MM.1S (cell line): ENCODE measurements at regions not wholly inside any gene's neighbourhood (a gene's known extent, or its start where the extent isn't known, plus 50 kb on each side); places are given as distances from the start of the nearest gene placed in this dataset.

Experiments
- DNase-seq: peaks from one replicate; pipeline ENCODE4 v3.0.0-alpha.2; 2015
- H2AFZ ChIP-seq: fragments of 300-600 bp; sonication (generic); 2 replicates; pipeline ENCODE4 v1.6.0; 2016; ENCODE audit warnings: antibody characterized with exemption, low read length
- H3F3A ChIP-seq: fragments of 300-600 bp; sonication (generic); 2 replicates; pipeline ENCODE4 v1.6.1; 2016; ENCODE audit warnings: mild to moderate bottlenecking, antibody characterized with exemption, low read length, moderate library complexity, mixed read lengths; ENCODE audit not compliant: insufficient read depth
- H3K27ac ChIP-seq: fragments of 300-600 bp; sonication (generic); 2 replicates; pipeline ENCODE4 v1.5.1; 2016; ENCODE audit warnings: mild to moderate bottlenecking, low read length
- H3K27me3 ChIP-seq: fragments of 300-600 bp; sonication (generic); replicated peaks from 2 replicates; pipeline ENCODE4 v1.6.0; 2016; ENCODE audit warnings: low read length; ENCODE audit not compliant: insufficient read depth
- H3K36me3 ChIP-seq: fragments of 300-600 bp; sonication (generic); replicated peaks from 2 replicates; pipeline ENCODE4 v1.6.1; 2016; ENCODE audit warnings: mild to moderate bottlenecking, low read length, mixed read lengths; ENCODE audit not compliant: insufficient read depth
- H3K4me1 ChIP-seq: fragments of 300-600 bp; sonication (generic); 2 replicates; pipeline ENCODE4 v1.6.1; 2016; ENCODE audit warnings: low read length, mixed read lengths
- H3K4me2 ChIP-seq: fragments of 300-600 bp; sonication (generic); 2 replicates; pipeline ENCODE4 v1.6.0; 2016; ENCODE audit warnings: low read depth, low read length
- H3K4me3 ChIP-seq: fragments of 300-600 bp; sonication (generic); 2 replicates; pipeline ENCODE4 v1.5.1; 2016; ENCODE audit warnings: low read length, mixed read lengths
- H3K79me2 ChIP-seq: fragments of 300-600 bp; sonication (generic); 2 replicates; pipeline ENCODE4 v1.6.1; 2016; ENCODE audit warnings: mixed run types, low read length, mixed read lengths
- H3K9ac ChIP-seq: fragments of 300-600 bp; sonication (generic); 2 replicates; pipeline ENCODE4 v1.6.1; 2016; ENCODE audit warnings: low read length, mixed read lengths
- H3K9me2 ChIP-seq: fragments of 300-600 bp; sonication (generic); replicated peaks from 2 replicates; pipeline ENCODE4 v1.6.1; 2016; ENCODE audit warnings: mild to moderate bottlenecking, low read length, mixed read lengths; ENCODE audit not compliant: insufficient read depth
- H3K9me3 ChIP-seq: fragments of 300-600 bp; sonication (generic); replicated peaks from 2 replicates; pipeline ENCODE4 v1.6.1; 2016; ENCODE audit warnings: mild to moderate bottlenecking, low read length, mixed read lengths; ENCODE audit not compliant: insufficient read depth
- H4K20me1 ChIP-seq: fragments of 300-600 bp; sonication (generic); 2 replicates; pipeline ENCODE4 v1.6.1; 2016; ENCODE audit warnings: mild to moderate bottlenecking, low read length, moderate library complexity, mixed read lengths; ENCODE audit not compliant: insufficient read depth
- CTCF ChIP-seq: fragments of 300-600 bp; sonication (generic); IDR thresholded peaks from 2 replicates; pipeline ENCODE4 v1.5.1; 2016; ENCODE audit warnings: antibody characterized with exemption, low read length, mixed read lengths
- EZH2 ChIP-seq: fragments of 300-600 bp; sonication (generic); optimal IDR thresholded peaks from 2 replicates; pipeline ENCODE3; 2017; ENCODE audit warnings: low read depth, mild to moderate bottlenecking, antibody characterized with exemption, low read length, mixed read lengths
- EZH2phosphoT487 ChIP-seq: fragments of 300-600 bp; sonication (generic); IDR thresholded peaks from 2 replicates; pipeline ENCODE4 v1.6.1; 2018; ENCODE audit warnings: antibody characterized with exemption, low read length

DNA sequence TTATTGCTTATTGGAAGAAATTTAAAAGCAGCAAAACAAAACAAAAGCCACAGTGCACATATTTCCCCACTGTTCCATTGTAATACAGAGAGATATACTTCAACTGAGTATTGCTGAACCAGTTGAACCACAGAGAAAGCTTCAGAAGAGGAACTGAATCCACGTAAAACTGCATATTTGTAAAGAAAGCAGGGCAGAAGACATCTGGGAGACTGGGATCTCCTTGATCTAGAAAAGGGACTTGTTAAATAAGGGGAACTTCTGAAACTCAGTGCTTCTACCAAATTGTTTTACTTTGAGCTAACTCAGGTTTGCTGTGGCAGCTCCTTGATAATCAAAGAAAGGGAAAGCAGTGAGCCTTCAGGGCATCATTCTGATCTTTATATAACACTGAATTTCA is 411.1 kb upstream of the MDGA2 start:
- DNase-seq, result no peak

GRCh38 chr14:48075487-48075886 is 400.1 kb upstream of the MDGA2 start:
- no peaks in the 10 kb centered on the region for H3K9me3 ChIP-seq
- no peak overlapping the region for H3K4me2 ChIP-seq
- H3K27ac ChIP-seq, result no peak overlapping the region
- no peaks in the 10 kb centered on the region for H3K27me3 ChIP-seq
- no peaks in the 10 kb centered on the region for H3F3A ChIP-seq
- H4K20me1 ChIP-seq, result no peaks in the 10 kb centered on the region
- no peaks in the 10 kb centered on the region for H3K36me3 ChIP-seq
- H3K9me2 ChIP-seq, result no peaks in the 10 kb centered on the region
- no peaks in the 10 kb centered on the region for H3K4me1 ChIP-seq
- no peak overlapping the region for H3K4me3 ChIP-seq
- no peaks in the 10 kb centered on the region for H3K79me2 ChIP-seq
- DNase-seq, result no peak
- TF ChIP-seq CTCF (no peak), EZH2phosphoT487 (no peak), EZH2 (no peak)
- no peak overlapping the region for H3K9ac ChIP-seq
- H2AFZ ChIP-seq, result no peak overlapping the region

More for the DNA sequence above, 411.1 kb upstream of the MDGA2 start:
- Histone ChIP-seq H3K4me3 (no peak overlapping the region), H3F3A (no peaks in the 10 kb centered on the region), H3K4me2 (no peak overlapping the region), H3K36me3 (no peaks in the 10 kb centered on the region), H3K79me2 (no peaks in the 10 kb centered on the region), H3K9ac (no peak overlapping the region), H3K27ac (no peak overlapping the region), H3K9me3 (no peaks in the 10 kb centered on the region), H3K4me1 (no peaks in the 10 kb centered on the region), H3K27me3 (no peaks in the 10 kb centered on the region), H2AFZ (no peak overlapping the region), H3K9me2 (no peaks in the 10 kb centered on the region), H4K20me1 (no peaks in the 10 kb centered on the region)
- no peak for TF ChIP-seq CTCF
- TF ChIP-seq EZH2phosphoT487, result no peak
- no peak for TF ChIP-seq EZH2

- no peak overlapping the region; the same call in 1 of the 2 replicates for H3K4me2 ChIP-seq
- no peaks in the 10 kb centered on the region for H3K79me2 ChIP-seq
- DNase-seq, result peak; percentile 60
- no peaks in the 10 kb centered on the region for H3K9me3 ChIP-seq
- no peaks in the 10 kb centered on the region for H3K36me3 ChIP-seq
- H3K4me3 ChIP-seq, result no peak overlapping the region
- TF ChIP-seq EZH2phosphoT487 (no peak), CTCF (no peak), EZH2 (no peak)
- H3K9ac ChIP-seq, result no peak overlapping the region
- no peaks in the 10 kb centered on the region for H3K9me2 ChIP-seq
- no peak overlapping the region for H3K27ac ChIP-seq
- H4K20me1 ChIP-seq, result no peaks in the 10 kb centered on the region
- no peaks in the 10 kb centered on the region for H3K27me3 ChIP-seq
- H3K4me1 ChIP-seq, result no peaks in the 10 kb centered on the region; the same call in 1 of the 2 replicates
- no peaks in the 10 kb centered on the region for H3F3A ChIP-seq
- H2AFZ ChIP-seq, result no peak overlapping the region
These were observed 377.6 kb upstream of the MDGA2 start for GRCh38 chr14:48052973-48053372.
